Activated naive CD4-positive, alpha-beta T cell treated with anti-CD3 and anti-CD28 coated beads, Interleukin-2, amount 50 U/mL, for 16 hours (primary cell): ENCODE measurements at regions not wholly inside any gene's neighbourhood (a gene's known extent, or its start where the extent isn't known, plus 50 kb on each side); places are given as distances from the start of the nearest gene placed in this dataset.
A peak's percentile ranks its signal among the peaks of the same experiment; 100 is the strongest.

ENCODE experiments used
- DNase-seq: peaks from one replicate; pipeline ENCODE4 v3.0.0-alpha.2; 2020

DNA sequence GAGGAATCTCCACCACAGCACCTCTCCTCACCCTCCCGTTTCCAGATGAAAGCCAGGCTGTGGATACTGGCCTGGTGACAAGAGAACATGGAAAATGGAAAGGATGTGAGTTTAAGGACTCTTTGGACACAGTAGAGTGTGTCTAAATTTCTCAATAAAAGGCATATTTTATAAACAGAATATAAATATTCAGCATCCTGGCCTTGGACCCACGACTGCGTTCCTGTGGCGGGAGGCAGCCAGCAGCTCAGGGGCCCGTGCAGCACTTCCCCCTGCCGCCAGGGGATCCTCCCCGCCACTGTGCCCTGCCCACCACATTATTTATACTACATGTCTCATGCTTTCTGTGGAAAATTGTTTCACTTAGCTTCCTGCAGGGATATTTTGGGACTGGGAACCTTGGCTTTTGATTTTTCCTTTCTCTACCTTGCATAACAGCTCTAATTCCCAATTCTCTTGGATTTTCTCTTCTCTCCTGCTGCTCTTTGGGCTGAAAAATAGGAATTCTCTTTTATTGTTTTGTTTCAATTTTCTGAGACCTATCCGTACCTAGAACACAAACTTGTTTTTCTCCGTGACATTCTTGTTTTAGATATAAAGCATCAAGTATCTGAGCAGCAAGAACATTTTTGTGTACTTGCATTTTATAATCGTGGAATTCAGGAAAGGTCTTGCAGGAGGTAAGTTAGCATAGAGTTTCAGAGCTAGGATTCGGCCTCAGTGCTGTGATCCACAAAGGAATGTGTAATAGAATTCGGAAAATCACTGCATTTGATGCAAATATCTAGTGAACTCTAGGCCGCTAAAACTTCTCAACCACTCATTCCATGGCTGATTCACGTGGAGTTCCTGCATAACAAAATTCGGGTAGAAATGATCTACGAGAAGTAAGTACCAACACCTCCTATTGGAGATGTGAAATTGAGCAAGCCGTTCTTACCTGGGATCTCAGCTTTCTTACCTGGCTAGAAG is 107.7 kb upstream of the SPATA13 start:
- DNase-seq: no peak

DNA sequence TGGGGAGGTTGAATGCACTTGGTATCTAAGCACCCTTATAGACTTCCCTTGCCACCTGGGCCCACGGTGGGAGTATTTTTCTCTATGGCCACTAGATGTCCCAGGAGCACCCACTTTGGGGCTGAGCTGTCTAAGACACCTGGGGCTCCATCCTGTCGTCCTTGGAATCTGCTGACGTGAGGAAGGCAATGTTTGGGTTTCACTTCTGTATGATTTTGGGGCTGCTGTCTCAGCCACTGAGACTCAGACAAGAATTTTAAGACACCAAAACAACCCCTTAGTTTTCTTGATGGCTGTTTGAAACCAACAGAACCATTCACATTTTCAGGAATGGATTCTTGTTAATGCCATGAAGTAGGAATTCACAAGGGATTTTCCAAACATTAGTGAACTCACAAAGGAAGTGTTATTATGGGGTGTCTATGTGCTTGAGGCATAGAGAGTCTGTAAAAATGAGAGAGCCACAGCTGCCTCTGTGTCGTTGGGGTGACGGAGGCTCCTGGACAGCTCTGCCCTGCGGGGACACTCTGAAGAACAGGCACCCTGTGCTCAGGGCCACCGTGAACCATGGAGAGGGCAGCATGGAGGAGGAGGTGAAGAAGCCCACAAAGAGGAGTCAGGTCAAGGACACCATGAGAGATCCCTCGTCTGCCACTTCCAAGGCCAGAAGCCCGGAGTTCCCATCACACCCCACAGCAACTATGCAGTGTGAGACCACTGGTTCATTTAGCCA is 106.8 kb upstream of the SPATA13 start:
- peak; percentile 58 for DNase-seq

DNA sequence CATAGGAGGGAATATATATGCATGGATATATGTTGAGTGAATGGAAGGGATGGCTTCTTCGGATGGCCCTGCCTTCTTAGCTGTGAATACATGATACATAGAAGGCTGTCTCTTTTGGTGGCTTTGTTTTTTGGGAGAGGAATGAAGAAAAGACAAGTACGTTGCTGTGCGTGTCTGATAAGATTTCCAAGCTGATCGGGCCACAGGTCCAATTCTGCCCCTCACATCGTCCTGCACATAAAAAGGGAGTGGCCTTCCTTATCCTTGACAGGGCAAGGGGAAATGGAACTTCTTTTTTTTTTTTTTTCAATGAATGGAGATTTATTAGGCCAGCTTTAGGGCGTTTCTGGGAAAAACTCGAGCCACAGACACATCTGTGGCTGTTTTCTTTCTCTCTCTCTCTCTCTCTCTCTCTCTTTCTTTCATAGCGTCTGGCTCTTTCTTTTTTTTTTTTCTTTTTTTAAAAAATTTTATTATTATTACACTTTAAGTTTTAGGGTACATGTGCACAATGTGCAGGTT is 103.8 kb upstream of the SPATA13 start:
- no peak for DNase-seq

DNA sequence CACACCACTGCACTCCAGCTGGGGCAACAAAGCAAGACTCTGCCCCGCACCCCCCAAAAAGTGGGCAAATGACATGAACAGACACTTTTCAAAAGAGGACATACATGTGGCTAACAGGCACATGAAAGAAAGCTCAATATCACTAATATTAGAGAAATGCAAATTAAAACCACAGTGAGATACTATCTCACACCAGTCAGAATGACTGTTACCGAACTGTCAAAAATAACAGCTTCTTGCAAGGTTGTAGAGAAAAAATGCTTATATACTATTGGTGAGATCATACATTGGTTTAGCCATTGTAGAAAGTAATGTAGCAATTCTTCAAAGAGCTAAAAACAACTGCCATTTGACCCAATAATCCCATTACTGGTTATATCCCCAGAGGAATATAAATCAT is 99.5 kb upstream of the SPATA13 start:
- no peak for DNase-seq

DNA sequence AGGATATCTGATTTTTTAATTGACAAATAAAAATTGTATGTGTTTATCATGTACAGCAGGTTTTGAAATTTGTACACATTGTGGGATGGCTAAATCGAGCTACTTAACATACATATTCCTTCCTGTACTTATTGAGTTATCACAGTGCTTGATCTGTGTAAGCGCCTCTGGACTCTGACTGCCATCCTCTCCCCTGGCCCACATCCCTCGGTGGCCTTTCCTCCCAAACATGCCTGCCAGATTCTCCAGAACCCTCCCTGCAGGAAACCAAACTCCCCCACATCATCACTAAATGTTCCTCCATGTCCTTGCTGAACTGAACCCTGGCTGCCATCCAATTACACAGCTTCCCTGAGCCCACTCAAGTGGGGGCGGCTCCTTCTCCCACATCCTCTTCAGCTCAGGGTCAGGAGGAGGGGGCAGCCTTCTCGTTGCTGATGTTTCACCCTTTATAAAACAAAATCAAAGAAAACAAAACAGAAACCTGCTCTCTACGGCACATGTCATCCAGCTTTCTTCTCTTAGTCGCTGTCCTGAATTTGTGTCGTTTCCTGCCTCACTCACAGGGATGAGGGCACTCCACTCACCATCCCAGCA is 97.1 kb upstream of the SPATA13 start:
- DNase-seq: no peak

DNA sequence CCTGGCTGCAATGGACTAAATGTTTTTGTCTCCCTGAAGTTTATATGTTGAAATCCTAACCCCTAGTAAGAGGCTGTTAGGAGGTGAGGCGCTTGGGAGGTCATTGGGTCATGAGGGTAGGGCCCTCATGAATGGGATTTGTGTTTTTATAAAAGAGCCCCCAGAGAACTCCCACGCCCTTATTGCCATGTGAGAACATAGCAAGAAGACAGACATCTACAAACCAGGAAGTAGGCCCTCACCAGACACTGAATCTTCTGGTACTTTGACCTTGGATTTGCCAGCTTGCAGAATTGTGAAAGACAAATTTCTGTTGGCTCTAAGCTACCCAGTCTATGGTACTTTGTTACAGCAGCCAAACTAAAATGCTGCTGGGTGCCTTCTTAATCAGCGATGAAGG is 96.1 kb upstream of the SPATA13 start:
- no peak for DNase-seq

DNA sequence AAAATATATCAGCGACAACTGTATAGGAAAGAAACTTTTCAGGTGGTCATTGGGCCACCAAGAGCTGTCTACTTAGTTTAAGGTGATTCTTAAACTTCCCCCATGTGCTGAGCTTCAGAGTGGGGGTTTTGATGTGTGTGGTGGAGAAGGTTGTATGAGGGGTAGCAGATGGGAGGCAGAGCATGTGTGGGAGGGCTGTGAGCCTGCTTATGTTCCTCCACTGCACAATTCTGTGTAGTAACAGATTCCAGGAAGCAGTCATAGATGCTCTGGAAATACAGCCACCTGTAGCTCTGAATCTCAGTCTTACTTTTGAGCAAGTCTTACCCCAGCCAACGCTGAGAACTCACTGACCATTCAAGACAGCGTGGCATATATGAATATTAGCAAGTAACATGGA is 95.3 kb upstream of the SPATA13 start:
- DNase-seq: no peak

DNA sequence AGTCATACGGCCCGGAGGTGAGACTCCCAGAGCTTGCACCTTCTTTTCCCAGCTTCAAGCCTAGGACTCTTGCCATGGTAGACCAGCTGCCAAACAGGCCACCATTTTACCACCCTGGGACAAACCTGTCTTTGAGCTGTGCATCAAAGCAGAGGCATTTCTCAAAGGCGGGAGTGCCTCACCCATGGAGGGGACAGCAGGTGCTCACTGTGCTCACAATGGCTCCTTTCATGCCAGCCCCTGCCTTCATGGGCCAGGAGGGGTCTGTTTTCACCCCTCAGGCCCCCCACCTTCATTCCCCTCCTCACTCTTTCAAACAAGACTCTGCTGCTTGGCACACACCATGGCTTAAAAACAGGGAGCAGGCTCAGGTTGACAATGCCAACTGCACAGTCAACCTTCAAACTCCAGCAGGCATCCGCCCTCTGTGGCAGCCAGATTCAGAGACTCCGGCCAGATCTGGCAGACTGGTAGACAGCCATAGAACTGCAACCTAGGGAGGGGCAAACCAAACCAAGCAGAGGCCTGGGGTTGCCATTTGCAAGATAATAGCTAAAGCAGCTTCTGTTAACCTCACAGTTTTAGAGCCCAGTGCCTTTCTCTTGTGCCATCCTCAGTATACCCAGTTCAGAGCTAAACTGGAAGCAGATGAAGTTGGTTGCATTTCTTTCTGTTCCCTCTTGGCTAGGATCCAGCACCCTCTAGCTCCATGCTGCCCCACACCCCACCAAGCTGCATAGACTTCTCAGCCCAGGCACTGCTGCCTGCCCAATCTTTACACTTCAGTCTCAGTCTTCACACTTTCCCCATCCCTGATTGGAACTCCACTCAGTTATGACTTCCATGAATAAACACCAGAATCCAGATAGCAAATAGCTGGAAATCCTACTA is 93.9 kb upstream of the SPATA13 start:
- DNase-seq: no peak

DNA sequence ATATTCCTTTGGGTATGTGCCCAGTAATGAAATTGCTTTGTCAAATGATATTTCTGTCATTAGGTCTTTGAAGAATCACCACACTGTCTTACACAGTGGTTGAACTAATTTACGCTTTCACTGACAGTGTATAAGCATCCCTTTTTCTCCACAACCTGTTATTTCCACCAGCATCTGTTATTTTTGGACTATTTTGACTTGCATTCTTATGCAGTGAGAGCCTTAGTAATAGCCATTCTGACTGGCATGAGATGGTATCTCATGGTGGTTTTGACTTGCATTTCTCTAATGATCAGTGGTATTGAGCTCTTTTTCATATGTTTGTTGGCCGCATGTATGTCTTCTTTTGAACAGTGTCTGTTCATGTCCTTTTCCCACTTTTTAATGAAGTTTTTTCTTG is 92.0 kb upstream of the SPATA13 start:
- DNase-seq: no peak

DNA sequence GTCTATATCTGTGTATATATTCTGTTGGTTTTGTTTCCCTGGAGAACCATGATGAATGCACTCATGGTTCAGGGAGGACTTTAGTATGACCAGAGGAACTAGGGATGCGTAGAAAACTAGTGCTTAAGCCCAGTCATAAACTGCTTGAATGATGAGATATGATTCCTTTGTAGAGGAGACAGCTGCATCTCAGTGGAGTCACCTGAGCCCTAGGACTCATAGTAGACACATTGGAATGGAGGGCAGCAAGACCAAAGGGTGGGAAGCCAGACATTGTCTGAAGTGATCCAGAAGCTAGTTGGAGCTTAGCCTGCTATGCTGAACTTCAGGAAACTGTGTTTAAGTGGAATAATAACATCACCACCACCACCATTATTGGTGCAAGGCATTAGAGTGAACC is 89.5 kb upstream of the SPATA13 start:
- no peak for DNase-seq

DNA sequence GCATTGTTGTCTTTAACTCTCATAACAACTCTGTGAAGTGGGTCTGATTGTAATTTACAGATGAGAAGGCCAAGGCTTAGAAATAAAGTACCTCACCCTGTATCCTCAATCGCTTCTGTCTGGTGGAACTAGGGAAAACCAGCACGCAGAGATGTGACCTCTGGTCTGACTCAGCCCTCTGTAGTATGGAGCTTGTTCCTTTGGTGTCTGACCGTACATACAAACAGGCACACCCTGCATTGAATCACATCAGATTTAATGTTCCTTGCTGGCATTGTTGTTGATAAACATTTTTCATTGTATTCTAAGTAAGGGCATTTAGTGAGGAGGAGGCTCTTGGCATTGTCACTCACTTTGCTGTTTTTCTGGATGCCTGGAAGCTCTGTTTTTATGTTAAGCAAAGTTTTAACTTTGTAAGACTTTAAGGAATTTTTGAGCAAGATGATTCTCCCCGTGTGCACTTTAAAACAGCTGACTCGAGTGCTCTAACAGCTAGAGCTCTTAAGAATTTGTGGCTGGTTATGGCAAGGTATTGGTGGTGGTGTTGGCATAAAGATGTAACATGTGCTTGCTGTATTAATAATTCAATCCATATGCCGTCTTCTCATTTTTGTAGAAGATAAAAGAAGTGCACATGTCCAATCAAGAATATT is 89.0 kb upstream of the SPATA13 start:
- no peak for DNase-seq

DNA sequence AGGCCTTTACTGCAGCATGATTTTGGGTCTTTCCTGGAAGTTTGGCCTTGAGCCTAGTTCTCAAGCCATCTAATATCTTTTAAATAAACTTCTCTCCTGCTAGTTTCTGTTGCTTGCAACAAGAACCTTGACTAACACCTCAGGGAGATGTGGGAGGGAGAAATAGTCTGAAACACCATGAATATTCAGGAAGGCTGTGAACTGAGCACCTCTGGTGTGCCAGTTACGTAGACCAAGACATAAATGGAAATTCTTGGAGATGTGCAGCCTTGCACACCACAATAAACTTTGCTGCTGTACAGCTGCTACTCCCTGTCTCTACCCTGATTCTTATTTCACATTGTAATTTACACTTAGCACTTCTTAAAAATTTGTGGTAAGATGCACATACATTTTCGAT is 86.9 kb upstream of the SPATA13 start:
- no peak for DNase-seq

DNA sequence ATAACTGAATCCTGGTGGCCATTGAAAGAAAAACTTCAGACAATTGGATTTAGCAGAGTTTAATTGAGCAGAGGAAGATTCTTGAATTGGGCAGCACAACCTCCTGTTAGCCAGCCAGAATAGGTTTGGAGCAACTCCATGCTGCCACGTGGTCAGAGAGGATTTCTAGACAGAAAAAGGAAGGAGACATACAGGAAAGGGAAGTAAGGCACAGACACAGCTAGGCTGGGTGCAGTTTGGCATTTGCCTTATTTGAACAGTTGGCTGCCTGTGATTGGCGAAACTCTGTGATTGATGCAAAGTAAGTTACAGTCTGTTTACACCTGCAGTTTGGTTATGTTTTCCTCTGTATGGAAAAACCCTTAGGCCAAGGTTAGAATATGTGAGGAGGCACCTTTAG is 85.8 kb upstream of the SPATA13 start:
- DNase-seq: no peak

DNA sequence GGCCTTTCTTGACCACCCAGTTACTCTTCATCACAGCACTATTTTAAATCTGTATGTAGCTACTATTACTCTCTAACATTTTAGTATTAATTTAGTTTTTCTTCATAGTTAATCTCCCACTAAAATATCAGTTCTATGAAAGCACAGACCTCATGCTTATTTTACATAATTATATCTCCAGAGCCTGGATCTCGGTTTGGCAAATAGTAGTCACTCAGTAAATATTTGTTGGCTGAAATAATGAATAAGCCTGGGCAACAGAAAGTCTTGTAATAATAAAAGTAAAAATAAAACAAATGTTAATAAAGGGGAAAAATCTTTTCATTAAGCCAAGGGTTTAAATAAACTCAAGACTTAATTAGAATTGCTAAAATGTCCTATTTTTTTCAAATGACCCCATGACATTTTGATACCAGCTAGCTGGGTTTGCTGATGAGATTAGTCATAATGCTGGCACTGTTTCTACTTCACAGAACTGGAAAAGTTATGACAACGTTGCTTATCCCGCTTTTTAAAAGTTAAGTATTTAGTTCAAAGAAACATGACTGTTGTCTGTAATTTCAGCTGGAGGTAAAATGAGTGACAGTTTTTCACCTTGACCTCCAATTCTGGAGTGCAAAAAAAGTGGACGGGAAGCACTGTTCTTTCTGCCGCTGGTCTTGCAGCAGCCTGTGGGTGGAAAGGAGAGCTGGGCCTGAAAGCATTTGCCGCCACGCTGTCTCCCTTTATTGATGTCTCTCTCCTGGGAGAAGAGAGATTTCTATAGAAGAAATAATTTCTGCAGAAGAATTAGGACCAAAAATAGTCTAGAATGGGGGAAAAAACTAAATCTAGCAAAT is 85.2 kb upstream of the SPATA13 start:
- DNase-seq: no peak

DNA sequence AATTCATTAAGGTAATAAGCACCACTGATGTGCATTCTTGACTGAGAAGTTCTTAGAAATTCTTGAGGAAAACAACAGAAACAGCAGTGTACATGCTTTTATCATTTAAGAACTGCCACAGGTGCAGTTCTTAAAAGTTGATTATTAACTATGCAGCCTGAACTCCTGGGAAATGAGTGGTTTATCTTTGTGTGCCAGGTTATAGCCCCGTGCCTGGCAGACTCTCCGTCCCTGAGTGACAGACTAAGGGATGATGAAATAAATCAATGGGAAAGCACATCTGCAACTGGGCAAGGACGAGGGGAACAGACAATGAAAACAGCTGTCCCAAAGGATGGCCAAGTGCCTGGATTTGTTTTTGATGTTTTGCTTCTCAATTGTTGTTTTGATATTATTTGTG is 84.4 kb upstream of the SPATA13 start:
- DNase-seq: no peak

DNA sequence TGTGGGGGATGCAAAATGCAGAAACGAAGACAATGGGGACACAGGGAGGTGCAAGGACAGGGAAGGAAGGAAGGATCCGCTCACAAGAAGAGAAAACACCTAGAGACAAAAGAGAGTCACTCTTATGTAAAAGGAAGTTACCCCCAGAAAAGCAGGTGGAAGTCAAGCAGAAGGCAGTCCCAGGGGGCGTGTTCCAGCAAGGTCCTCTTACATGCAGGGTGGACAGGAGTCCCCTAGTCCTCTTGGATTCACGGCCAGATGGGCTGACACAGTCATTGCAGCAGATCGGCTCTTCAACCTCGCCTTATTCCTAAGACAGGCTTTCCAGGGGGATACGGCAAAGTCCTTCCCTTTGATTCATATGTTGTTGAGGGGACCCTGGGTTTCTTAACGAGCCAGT is 83.9 kb upstream of the SPATA13 start:
- DNase-seq: no peak

DNA sequence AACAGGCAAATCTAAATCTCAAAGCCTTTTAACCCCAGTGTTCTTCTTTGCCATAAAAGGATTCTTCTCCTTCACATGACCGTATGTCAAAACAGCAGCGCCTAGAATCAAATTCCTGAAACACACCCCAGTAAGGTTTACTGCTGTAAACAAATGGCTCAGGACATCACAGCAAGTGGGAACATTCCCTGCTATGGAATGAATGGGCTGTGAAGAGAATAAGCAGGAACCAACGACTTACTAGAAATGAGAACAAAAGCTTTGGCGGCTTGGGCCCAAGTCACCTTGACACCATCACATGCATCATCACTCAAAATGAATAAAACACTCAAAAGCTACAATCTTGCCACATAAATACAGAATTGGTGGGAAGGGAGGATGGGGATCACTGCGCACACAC is 80.4 kb upstream of the SPATA13 start:
- DNase-seq: no peak

DNA sequence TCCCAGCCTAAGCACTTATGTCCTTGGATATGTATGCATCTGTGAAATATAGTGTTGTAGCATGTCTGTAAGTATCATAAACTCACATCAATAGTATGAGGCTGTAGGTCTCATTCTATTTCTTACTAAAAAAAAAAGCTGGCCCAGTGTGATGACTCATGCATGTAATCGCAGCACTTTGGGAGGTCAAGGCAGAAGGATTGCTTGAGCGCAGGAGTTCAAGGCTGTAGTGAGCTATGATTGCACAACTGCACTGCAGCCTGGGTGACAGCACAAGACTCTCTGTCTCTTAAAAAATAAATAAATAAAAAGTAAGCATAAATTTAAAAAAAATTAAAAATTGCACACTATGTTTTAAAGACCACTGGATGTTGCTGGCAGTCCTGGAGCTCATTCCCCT is 79.1 kb upstream of the SPATA13 start:
- DNase-seq: no peak

DNA sequence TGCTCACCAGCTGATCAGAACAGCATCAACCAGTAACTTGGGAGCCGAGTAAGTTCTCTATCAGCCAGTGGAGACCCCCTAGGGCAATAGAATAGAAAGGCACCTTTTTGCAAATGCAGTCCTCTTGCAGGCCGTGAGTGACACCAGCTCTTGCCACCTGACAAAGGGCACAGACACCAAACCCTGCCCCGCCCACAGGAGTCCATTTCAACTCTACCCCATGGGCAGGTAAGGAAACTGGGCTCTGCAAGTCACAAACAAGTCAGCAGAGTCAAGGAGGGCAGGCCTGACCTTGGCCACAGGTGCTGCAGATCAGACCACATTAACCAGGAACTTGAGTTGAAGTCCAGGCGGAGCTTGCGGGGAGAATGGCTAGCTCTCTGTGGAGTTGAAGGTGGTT is 77.4 kb upstream of the SPATA13 start:
- no peak for DNase-seq

DNA sequence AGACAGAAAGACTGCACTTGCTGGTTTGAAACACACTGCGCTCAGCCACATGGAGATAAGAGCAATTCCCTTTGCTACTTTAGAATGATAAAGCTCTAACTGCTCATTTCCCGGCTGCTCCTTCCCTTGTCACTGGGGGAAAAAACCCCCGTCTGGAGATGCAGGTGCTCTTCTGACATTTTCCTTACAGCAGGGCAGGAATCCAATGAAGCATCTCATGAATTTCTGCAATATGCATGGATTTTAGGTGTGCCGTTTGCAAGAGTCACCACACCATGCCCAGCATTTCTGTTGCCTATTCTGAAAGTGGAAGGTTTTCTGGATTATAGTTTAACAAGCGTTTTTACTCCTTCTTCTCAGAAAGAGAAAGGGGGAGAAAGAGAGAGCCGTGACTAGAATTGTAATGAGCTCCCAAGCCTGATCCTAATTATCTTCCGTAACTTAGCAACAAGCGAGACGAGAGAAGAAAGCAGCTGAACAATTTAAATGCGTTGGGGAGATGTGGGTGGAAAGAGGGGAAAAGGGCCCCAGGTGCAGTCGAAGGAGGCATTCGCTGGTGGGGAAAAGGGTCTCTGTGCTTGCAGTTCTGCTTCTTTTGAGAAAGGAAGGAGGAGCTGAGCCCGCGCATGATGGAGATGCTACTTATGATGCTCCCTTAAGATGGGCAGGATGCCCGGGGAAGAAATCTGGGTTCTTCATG is 76.6 kb upstream of the SPATA13 start:
- DNase-seq: no peak
